ENCODE measurements at regions not wholly inside any gene's neighbourhood (a gene's known extent, or its start where the extent isn't known, plus 50 kb on each side); places are given as distances from the start of the nearest gene placed in this dataset.
A peak's percentile ranks its signal among the peaks of the same experiment; 100 is the strongest.

DNA sequence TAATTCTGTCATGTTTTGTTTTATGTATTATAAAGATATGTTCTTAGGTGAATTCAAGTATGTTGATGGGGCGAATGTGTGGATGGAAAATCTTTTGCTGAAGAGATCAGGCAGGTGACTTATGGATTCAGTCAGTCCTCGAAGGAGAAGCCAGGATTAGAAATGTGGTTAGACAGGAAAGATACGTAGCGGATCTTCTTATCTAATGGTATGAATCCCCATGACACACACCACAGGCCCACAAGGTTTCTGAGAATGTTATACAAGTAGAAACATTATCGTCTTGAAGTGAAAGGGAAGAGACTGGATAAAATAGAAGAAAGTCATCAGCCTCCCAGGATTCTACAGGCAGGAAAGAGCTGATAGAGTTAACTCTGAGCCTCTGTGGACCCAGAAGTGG is 69.0 kb upstream of the RFXAP start:
- TF ChIP-seq, protein P1, sequence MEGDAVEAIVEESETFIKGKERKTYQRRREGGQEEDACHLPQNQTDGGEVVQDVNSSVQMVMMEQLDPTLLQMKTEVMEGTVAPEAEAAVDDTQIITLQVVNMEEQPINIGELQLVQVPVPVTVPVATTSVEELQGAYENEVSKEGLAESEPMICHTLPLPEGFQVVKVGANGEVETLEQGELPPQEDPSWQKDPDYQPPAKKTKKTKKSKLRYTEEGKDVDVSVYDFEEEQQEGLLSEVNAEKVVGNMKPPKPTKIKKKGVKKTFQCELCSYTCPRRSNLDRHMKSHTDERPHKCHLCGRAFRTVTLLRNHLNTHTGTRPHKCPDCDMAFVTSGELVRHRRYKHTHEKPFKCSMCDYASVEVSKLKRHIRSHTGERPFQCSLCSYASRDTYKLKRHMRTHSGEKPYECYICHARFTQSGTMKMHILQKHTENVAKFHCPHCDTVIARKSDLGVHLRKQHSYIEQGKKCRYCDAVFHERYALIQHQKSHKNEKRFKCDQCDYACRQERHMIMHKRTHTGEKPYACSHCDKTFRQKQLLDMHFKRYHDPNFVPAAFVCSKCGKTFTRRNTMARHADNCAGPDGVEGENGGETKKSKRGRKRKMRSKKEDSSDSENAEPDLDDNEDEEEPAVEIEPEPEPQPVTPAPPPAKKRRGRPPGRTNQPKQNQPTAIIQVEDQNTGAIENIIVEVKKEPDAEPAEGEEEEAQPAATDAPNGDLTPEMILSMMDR (conservative IDR thresholded peaks at IDR 0.05), result no peak
- H3K27ac ChIP-seq, result no peak overlapping the region

DNA sequence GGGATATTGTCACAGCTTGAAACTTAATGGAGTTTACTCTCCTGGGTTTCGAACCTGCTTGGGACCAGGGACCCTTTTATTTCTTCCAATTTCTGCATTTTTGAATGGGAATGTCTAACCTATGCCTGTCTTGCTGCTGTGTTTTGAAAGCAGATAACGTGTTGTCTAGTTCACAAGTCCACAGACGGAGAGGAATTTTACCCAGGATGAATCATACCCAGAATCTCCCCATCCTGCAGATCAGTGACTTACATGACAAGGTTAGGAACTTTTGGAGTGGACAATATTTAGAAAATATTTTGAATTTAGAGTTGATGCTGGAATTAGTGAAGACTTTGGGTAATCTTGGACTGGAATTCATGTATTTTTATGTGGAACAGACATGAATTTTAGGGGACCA is 68.6 kb upstream of the RFXAP start:
- no peak overlapping the region for H3K27ac ChIP-seq
- TF ChIP-seq, protein P1 (conservative IDR thresholded peaks at IDR 0.05), result no peak

DNA sequence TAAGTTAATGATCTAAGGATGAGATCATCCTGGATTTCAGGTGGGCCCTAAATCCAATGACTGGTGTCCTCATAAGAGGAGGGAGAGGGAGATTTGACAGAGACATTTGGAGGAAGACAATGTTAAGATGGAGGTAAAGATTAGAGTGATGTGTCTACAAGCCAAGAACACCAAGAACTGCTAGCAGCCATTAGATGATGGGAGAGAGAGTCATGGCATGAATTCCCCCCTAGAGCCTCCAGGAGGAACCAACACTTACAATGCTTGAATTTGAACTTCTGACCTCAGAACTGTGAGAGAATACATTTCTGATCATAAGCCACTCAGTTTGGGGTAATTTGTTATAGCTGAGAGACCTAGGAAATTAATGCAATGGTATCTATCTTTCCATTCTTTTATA is 68.1 kb upstream of the RFXAP start:
- TF ChIP-seq, protein P1 (conservative IDR thresholded peaks at IDR 0.05), result no peak
- no peak overlapping the region for H3K27ac ChIP-seq

DNA sequence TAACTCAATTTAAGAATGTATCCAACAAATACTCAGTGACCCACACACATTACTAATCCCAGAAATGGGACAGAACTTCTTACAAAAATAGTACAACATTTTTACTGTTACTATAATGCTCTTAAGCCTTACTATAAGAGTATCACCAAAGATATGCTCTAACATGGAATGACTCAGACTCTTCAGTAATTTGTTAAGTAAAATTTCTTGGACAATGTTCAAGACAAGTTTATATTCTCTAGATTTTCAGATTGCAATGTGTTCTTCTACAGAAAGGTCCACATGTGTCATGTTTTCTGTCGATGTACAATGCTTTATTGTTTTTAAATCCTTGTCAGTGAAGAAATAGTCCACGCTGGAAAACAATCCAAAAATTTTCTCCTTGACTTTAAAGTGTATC is 66.3 kb upstream of the RFXAP start:
- TF ChIP-seq, protein P1 (conservative IDR thresholded peaks at IDR 0.05), result no peak
- H3K27ac ChIP-seq, result no peak overlapping the region

DNA sequence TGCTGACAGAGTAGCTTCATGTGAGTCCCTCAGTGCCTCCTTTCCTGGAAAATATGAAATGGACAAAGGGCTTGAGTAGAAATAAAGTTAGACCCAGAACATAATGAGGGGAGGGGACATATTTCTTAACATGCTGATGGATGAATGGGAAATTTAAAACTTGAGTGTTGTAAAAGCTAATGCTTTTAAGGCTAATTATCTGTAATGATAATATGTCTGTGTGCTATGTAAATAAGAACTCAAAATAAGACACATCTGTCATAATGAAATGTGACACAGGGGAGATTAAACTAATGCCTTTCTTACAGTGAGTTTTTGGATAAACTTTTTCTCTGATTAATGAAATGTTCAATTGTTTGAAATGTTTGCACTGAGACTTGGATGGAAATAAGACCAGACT is 65.8 kb upstream of the RFXAP start:
- no peak overlapping the region for H3K27ac ChIP-seq
- TF ChIP-seq, protein P1 (conservative IDR thresholded peaks at IDR 0.05), result no peak

DNA sequence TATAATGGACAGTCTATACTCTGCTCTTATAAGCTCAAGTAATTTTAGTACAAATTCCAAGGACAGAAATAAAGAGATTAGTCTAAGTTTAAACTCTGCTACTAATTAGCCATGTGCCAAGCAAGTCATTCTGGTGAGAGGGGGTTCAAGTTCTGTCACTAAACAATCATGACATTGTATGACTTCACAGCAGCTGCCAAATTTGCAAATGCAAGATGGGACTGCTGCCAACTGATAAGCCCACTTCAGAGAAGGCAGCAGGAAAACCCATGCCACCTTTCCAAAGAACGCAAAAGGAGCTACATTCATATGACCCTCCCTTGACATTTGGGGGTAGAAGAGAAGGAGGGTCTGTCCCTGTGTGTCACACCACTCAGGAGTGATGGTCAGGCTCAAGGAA is 60.7 kb upstream of the RFXAP start:
- peak overlapping the region; percentile 7; the same call in 1 of the 2 replicates for H3K27ac ChIP-seq
- TF ChIP-seq, protein P1 (conservative IDR thresholded peaks at IDR 0.05), result no peak

DNA sequence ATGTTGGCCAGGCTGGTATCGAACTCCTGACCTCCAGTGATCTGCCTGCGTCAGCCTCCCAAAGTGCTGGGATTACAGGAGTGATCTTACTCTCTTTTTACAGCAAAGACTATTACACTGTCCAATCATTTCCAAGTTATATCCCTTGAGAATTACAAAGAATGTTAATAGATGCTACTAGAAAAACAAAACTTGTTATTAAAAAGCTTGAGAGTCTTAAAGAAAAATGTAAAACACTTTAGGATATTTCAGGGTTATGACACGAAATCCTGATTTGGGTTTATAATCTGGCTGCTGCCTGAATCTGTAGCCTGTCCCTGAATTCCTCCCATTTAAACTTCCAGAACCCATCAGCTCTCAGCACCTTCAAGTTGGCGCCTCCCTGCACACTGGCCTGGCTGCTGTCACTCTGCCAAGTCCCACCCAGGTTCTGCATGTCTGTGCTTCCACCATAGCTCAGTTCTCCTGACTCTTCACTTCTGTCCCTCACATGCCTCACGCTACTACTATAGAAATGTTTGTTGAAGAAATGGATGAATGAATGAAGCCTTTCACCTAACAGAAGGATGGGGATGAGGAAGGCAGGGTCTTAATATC is 55.8 kb upstream of the RFXAP start:
- no peak overlapping the region for H3K27ac ChIP-seq
- TF ChIP-seq, protein P1 (conservative IDR thresholded peaks at IDR 0.05), result no peak
